Suprapubic skin (tissue), 4 donors: ENCODE measurements at regions not wholly inside any gene's neighbourhood (a gene's known extent, or its start where the extent isn't known, plus 50 kb on each side); places are given as distances from the start of the nearest gene placed in this dataset.

Experiments
- DNase-seq, 2 donors: peaks; one replicate each; pipeline ENCODE4 v3.0.0-alpha.2; 2019; ENCODE audit warnings: low spot score in 2 of 2
- H3K27ac ChIP-seq: fragments of 200-600 bp; sonication (generic); one replicate; pipeline ENCODE4 v1.5.1; 2019
- H3K27me3 ChIP-seq: fragments of 200-600 bp; sonication (generic); one replicate; pipeline ENCODE4 v1.5.1; 2019
- H3K36me3 ChIP-seq: fragments of 200-600 bp; sonication (generic); one replicate; pipeline ENCODE4 v1.5.1; 2019
- H3K4me1 ChIP-seq: fragments of 200-600 bp; sonication (generic); one replicate; pipeline ENCODE4 v1.5.1; 2019
- H3K4me3 ChIP-seq: fragments of 200-600 bp; sonication (generic); one replicate; pipeline ENCODE4 v1.5.1; 2019; ENCODE audit warnings: mild to moderate bottlenecking
- H3K9me3 ChIP-seq: fragments of 200-600 bp; sonication (generic); one replicate; pipeline ENCODE4 v1.5.1; 2019
- EP300 ChIP-seq: sonication (generic); formaldehyde crosslinking; IDR thresholded peaks from one replicate; pipeline ENCODE4 v1.6.1; 2017; ENCODE audit warnings: antibody characterized with exemption
- POLR2A ChIP-seq, 2 donors: fragments of 450-650 bp; IDR thresholded peaks; one replicate each; pipeline ENCODE4 v1.6.1; 2017; ENCODE audit warnings: antibody characterized with exemption in 2 of 2, mild to moderate bottlenecking in 2 of 2, moderate library complexity in 2 of 2
- POLR2AphosphoS5 ChIP-seq, 3 donors: sonication (generic); formaldehyde crosslinking; IDR thresholded peaks; one replicate each; pipeline ENCODE4 v1.6.1; 2017; ENCODE audit warnings: antibody characterized with exemption in 3 of 3
- WGBS: methylation state at CpG from one replicate; pipeline ENCODE4 v1.1.5; 2018; 5-methylcytosine and 5-hydroxymethylcytosine counted together
- TF ChIP-seq, protein P1 (sequence below), 2 donors: fragments of 200-600 bp in 1 of 2; fragments of 450-650 bp in 1 of 2; sonication (generic) in 1 of 2; IDR thresholded peaks; one replicate each; pipeline ENCODE4 v1.5.1; 2016 to 2019; ENCODE audit warnings: antibody characterized with exemption in 2 of 2, mild to moderate bottlenecking in 1 of 2, moderate library complexity in 1 of 2

DNA sequence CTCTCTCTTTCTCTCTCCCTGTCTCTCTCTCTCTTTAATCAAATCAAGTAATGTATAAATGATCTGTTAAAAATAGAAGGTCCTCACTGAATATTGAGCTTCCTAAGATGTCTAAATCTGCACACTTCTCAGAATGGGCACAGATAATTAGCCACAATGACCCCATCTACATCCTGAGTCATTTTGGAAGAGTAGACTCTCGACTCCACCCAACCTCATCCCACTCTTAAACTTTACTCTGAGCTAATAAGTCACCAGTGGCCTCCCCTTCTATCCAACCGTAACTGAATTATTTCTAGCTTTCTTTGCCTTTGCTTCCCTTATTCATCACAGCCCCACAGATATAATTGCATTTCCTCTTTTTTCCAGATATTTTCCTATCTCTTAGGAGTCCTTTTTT is 326.5 kb upstream of the ZNF717 start:
- 74% methylated on average over 2 of the region's 2 CpGs for WGBS
- Histone ChIP-seq H3K27ac (no peak overlapping the region), H3K4me3 (no peak overlapping the region), H3K36me3 (no peaks in the 10 kb centered on the region), H3K4me1 (no peaks in the 10 kb centered on the region), H3K9me3 (no peaks in the 10 kb centered on the region), H3K27me3 (no peaks in the 10 kb centered on the region)
- no peak for TF ChIP-seq POLR2AphosphoS5 (IDR thresholded peaks at IDR 0.05)
- TF ChIP-seq, protein P1, sequence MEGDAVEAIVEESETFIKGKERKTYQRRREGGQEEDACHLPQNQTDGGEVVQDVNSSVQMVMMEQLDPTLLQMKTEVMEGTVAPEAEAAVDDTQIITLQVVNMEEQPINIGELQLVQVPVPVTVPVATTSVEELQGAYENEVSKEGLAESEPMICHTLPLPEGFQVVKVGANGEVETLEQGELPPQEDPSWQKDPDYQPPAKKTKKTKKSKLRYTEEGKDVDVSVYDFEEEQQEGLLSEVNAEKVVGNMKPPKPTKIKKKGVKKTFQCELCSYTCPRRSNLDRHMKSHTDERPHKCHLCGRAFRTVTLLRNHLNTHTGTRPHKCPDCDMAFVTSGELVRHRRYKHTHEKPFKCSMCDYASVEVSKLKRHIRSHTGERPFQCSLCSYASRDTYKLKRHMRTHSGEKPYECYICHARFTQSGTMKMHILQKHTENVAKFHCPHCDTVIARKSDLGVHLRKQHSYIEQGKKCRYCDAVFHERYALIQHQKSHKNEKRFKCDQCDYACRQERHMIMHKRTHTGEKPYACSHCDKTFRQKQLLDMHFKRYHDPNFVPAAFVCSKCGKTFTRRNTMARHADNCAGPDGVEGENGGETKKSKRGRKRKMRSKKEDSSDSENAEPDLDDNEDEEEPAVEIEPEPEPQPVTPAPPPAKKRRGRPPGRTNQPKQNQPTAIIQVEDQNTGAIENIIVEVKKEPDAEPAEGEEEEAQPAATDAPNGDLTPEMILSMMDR (IDR thresholded peaks at IDR 0.05), result no peak
- no peak for DNase-seq

DNA sequence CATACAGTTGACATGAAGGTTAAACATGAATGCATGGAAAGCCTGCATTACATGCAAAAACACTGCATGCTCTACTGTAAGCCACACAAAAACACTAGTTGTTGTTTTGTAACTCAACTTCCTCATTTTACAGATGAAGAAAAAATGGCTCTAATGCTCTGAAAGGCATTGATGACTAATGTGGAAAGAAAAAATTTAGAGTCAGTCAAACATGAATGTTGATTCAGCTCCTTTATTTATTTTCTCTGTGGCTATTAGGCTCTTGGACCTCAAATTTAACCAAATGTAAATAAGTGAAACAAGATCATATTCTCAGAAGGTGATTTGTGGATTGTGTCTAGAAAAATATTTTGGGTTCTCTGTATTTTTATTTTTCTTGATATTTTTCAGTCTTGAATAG is 336.7 kb upstream of the ZNF717 start:
- Histone ChIP-seq H3K36me3 (no peaks in the 10 kb centered on the region), H3K9me3 (no peaks in the 10 kb centered on the region), H3K27me3 (no peaks in the 10 kb centered on the region), H3K27ac (no peak overlapping the region), H3K4me1 (no peaks in the 10 kb centered on the region), H3K4me3 (no peak overlapping the region)
- DNase-seq, result no peak
- no peak for TF ChIP-seq EP300
- no peak for TF ChIP-seq POLR2A (IDR thresholded peaks at IDR 0.05)
- no peak for TF ChIP-seq POLR2AphosphoS5 (IDR thresholded peaks at IDR 0.05)
- TF ChIP-seq, protein P1 (IDR thresholded peaks at IDR 0.05), result no peak

DNA sequence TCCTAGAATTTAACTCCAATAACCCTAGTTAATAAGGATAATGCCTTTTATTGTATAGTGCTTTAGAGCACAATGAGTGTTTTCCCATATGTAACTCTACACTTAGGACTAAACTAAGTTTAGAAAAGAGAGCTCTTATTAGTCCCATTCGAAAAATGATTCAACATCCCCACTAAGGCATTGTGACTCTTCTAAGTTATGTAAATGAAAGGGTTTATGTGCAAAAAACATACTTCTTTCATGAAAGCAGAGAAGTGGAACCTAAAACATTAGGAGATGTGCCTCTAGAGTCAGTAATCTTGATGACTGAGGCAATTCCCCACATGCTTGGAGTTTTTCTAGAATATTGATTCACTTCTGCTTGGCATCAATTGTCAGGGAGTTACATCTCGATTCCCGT is 344.1 kb upstream of the ZNF717 start:
- H3K4me1 ChIP-seq, result no peaks in the 10 kb centered on the region
- DNase-seq, result no peak
- H3K27me3 ChIP-seq, result no peaks in the 10 kb centered on the region
- H3K27ac ChIP-seq, result no peak overlapping the region
- TF ChIP-seq POLR2AphosphoS5 (IDR thresholded peaks at IDR 0.05), result no peak
- TF ChIP-seq EP300, result no peak
- TF ChIP-seq, protein P1 (IDR thresholded peaks at IDR 0.05), result no peak
- 64% methylated on average over 3 of the region's 3 CpGs for WGBS
- H3K9me3 ChIP-seq, result no peaks in the 10 kb centered on the region
- H3K36me3 ChIP-seq, result no peaks in the 10 kb centered on the region
- no peak overlapping the region for H3K4me3 ChIP-seq

DNA sequence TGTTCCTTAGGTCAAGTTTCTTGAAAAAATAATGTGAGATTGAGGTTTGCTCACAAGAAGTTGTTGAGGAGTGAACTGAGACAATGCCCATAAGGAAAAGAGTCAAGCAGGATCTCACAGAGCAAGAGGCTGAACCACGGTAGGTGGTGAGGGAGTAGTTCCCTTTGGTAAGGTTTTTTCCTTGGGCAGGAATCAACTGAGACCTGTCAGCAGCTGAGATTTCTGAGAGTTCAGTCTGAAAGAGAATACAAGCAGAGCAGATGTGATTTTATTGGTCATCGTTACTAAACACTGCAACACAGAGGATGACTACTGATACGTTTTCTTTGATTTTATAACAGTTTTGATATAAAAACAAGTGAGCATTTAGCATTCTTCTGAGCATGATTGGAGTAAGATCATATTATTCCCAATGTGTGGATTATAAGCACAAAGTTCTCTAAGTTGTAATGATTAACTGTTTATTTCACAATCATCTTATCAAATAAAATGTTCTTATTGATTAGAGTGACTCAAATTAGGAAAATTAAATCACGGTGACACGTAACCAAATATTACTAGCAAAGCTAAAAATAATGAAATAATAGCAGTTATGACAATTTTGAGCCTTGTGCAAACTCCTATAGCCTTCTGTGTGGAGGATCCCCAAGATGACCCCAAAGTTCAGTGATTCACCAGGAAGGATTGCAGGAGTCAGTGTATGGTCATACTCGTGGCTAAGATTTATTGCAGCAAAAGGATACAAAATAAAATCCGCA is 346.2 kb upstream of the ZNF717 start:
- Histone ChIP-seq H3K27me3 (no peaks in the 10 kb centered on the region), H3K4me3 (no peak overlapping the region), H3K4me1 (no peaks in the 10 kb centered on the region), H3K36me3 (no peaks in the 10 kb centered on the region), H3K27ac (no peak overlapping the region), H3K9me3 (no peaks in the 10 kb centered on the region)
- DNase-seq, result no peak
- no peak for TF ChIP-seq POLR2A (IDR thresholded peaks at IDR 0.05)
- TF ChIP-seq EP300, result no peak
- TF ChIP-seq, protein P1 (IDR thresholded peaks at IDR 0.05), result no peak
- WGBS, result 64% methylated on average over 7 of the region's 7 CpGs

DNA sequence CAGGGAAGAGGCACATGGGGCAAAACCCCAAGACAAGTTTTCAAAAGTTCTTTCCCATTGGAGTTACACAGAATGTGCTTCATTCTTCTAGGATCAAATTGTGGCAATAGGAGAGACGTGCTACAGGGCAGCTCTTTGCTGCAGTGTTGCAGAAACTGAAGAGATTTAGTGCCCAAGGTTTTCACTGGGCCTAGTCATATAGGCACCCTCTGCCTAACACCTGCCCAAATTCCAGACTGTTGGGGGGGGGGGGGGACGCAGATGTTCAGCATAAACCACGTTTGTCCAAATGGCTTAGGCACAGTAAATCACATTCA is 346.8 kb upstream of the ZNF717 start:
- 71% methylated on average over 3 of the region's 3 CpGs for WGBS
- no peaks in the 10 kb centered on the region for H3K36me3 ChIP-seq
- TF ChIP-seq, protein P1 (IDR thresholded peaks at IDR 0.05), result no peak
- TF ChIP-seq EP300, result no peak
- TF ChIP-seq POLR2A (IDR thresholded peaks at IDR 0.05), result no peak
- no peak for TF ChIP-seq POLR2AphosphoS5 (IDR thresholded peaks at IDR 0.05)
- no peaks in the 10 kb centered on the region for H3K9me3 ChIP-seq
- no peaks in the 10 kb centered on the region for H3K4me1 ChIP-seq
- H3K27ac ChIP-seq, result no peak overlapping the region
- H3K27me3 ChIP-seq, result no peaks in the 10 kb centered on the region
- DNase-seq, result no peak
- H3K4me3 ChIP-seq, result no peak overlapping the region
